HCT116 (cell line): ENCODE measurements at regions not wholly inside any gene's neighbourhood (a gene's known extent, or its start where the extent isn't known, plus 50 kb on each side); places are given as distances from the start of the nearest gene placed in this dataset.
"Not testable (repeated sequence)": the region's sequence is repeated elsewhere in the genome, so short reads cannot be mapped to it uniquely, and the experiment has no call there.

Source experiments
- ATAC-seq: fragments of 200-7000 bp; cut with Tn5 transposase; 2 replicates; pipeline ENCODE4 v1.9.1; 2020; ENCODE audit warnings: mild to moderate bottlenecking, moderate library complexity
- BruUV-seq: library from RNA; stranded (reverse); fragments of 400-500 nt; replicated peaks from 2 replicates; lab custom pipeline; 2021; lab: Mats Ljungman, UMichigan
- CTCF ChIA-PET: fragments of 300-600 bp; sonication (Branson Sonifier 250); formaldehyde crosslinking; loops from one replicate; lab custom pipeline; 2021; ENCODE audit warnings: antibody characterized with exemption; lab: Charles Lee
- POLR2A ChIA-PET: fragments of 300-600, 350-600 bp; sonication (Branson Sonifier 250); formaldehyde crosslinking; loops from one replicate; lab custom pipeline; 2021; ENCODE audit warnings: antibody characterized with exemption; lab: Charles Lee
- RAD21 ChIA-PET, 2 experiments: fragments of 300-600 bp; sonication (Branson Sonifier 250); formaldehyde crosslinking; loops; one replicate each; lab custom pipeline; 2023; ENCODE audit warnings: low total read pairs in 2 of 2; ENCODE audit not compliant: uncharacterized antibody in 2 of 2, unreplicated experiment in 2 of 2, low non-redundant PET in 1 of 2; lab: Charles Lee
- DNase-seq: peaks from one replicate; pipeline ENCODE4 v3.0.0-alpha.2; 2010; ENCODE audit warnings: low read depth, low spot score
- H2AFZ ChIP-seq: fragments of 200-600 bp; shearing (Covaris generic), sonication (generic); 2 replicates; pipeline ENCODE4 v1.6.1; 2017; ENCODE audit warnings: low read depth, mixed run types, mixed read lengths, antibody characterized with exemption, low read length; ENCODE audit not compliant: poor library complexity, severe bottlenecking
- H3K27ac ChIP-seq: 2 replicates; pipeline ENCODE4 v1.5.1; 2012; ENCODE audit warnings: low read depth, low read length
- H3K27me3 ChIP-seq: fragments of 200-600 bp; sonication (generic); 2 replicates; pipeline ENCODE4 v1.6.1; 2016; ENCODE audit warnings: mixed run types, low read length, mixed read lengths; ENCODE audit not compliant: insufficient read depth
- H3K36me3 ChIP-seq, 2 experiments: fragments of 200-500 bp in 1 of 2; fragments of 200-600 bp in 1 of 2; sonication (Bioruptor generic) in 1 of 2; sonication (generic) in 1 of 2; 2 replicates each; pipeline versions ENCODE4 v1.5.1 to v1.6.1; 2014 to 2016; ENCODE audit warnings: low read length in 2 of 2, inconsistent platforms in 1 of 2, mixed read lengths in 1 of 2, mixed run types in 1 of 2; ENCODE audit not compliant: insufficient read depth in 2 of 2, control insufficient read depth in 1 of 2
- H3K4me1 ChIP-seq, 2 experiments: fragments of 200-600 bp in 1 of 2; sonication (generic) in 1 of 2; 2 replicates each; pipeline versions ENCODE4 v1.5.1 to v1.6.1; 2012 to 2017; ENCODE audit warnings: low read length in 2 of 2, inconsistent platforms in 1 of 2, mild to moderate bottlenecking in 1 of 2, mixed read lengths in 1 of 2, mixed run types in 1 of 2, moderate library complexity in 1 of 2; ENCODE audit not compliant: insufficient read depth in 2 of 2, control insufficient read depth in 1 of 2
- H3K4me2 ChIP-seq: fragments of 200-600 bp; sonication (generic); 2 replicates; pipeline ENCODE4 v1.6.1; 2017; ENCODE audit warnings: mixed run types, low read length, mixed read lengths
- H3K4me3 ChIP-seq, 2 experiments: fragments of 200-600 bp in 1 of 2; sonication (generic) in 1 of 2; replicated peaks in 1 of 2; 2 replicates each; pipeline ENCODE4 v1.5.1; 2011 to 2016; ENCODE audit warnings: low read length in 2 of 2, control low read depth in 1 of 2, low read depth in 1 of 2, mild to moderate bottlenecking in 1 of 2, mixed read lengths in 1 of 2, mixed run types in 1 of 2
- H3K79me2 ChIP-seq: fragments of 200-600 bp; sonication (generic); 2 replicates; pipeline ENCODE4 v1.6.1; 2017; ENCODE audit warnings: mild to moderate bottlenecking, mixed run types, low read length, moderate library complexity, mixed read lengths; ENCODE audit not compliant: insufficient read depth
- H3K9ac ChIP-seq: fragments of 200-600 bp; sonication (generic); 2 replicates; pipeline ENCODE4 v1.6.1; 2016; ENCODE audit warnings: low read length, mixed read lengths
- H3K9me2 ChIP-seq: fragments of 200-600 bp; sonication (generic), shearing (Covaris generic); 2 replicates; pipeline ENCODE4 v1.6.1; 2017; ENCODE audit warnings: mixed run types, mild to moderate bottlenecking, moderate library complexity; ENCODE audit not compliant: insufficient read depth
- H3K9me3 ChIP-seq, 2 experiments: fragments of 200-500 bp in 1 of 2; fragments of 200-600 bp in 1 of 2; sonication (Bioruptor generic) in 1 of 2; sonication (generic) in 1 of 2; 2 replicates each; pipeline ENCODE4 v1.6.1; 2014 to 2017; ENCODE audit warnings: low read length in 2 of 2, mixed read lengths in 2 of 2, inconsistent platforms in 1 of 2, low read depth in 1 of 2, mild to moderate bottlenecking in 1 of 2, mixed run types in 1 of 2, moderate library complexity in 1 of 2; ENCODE audit not compliant: control insufficient read depth in 1 of 2, insufficient read depth in 1 of 2
- H4K20me1 ChIP-seq: fragments of 200-600 bp; sonication (generic), shearing (Covaris generic); 2 replicates; pipeline ENCODE4 v1.6.1; 2017; ENCODE audit warnings: mixed run types, mild to moderate bottlenecking, moderate library complexity; ENCODE audit not compliant: insufficient read depth
- CEBPB ChIP-seq: IDR thresholded peaks from 2 replicates; pipeline ENCODE4 v1.6.1; 2012; ENCODE audit warnings: low read depth
- EGR1 ChIP-seq: IDR thresholded peaks from 2 replicates; pipeline ENCODE4 v1.6.1; 2012; ENCODE audit warnings: low read depth
- EZH2 ChIP-seq: fragments of 200-600 bp; sonication (generic); IDR thresholded peaks from 2 replicates; pipeline ENCODE4 v1.6.1; 2017; ENCODE audit warnings: antibody characterized with exemption, mixed run types
- EZH2phosphoT487 ChIP-seq: fragments of 200-600 bp; IDR thresholded peaks from 2 replicates; pipeline ENCODE4 v1.6.1; 2018; ENCODE audit warnings: antibody characterized with exemption, borderline replicate concordance
- FOSL1 ChIP-seq: IDR thresholded peaks from 2 replicates; pipeline ENCODE4 v1.6.1; 2012; ENCODE audit warnings: low read depth
- JUND ChIP-seq: IDR thresholded peaks from 2 replicates; pipeline ENCODE4 v1.6.1; 2012
- POLR2AphosphoS5 ChIP-seq: IDR thresholded peaks from 2 replicates; pipeline ENCODE4 v1.6.1; 2011; ENCODE audit warnings: mild to moderate bottlenecking, low read depth, low read length, moderate library complexity
- SP1 ChIP-seq: IDR thresholded peaks from 2 replicates; pipeline ENCODE4 v1.6.1; 2012; ENCODE audit warnings: low read depth
- SRF ChIP-seq: IDR thresholded peaks from 2 replicates; pipeline ENCODE4 v1.6.1; 2012; ENCODE audit warnings: low read depth
- ZNF274 ChIP-seq: fragments of 200-500 bp; sonication (Bioruptor generic); IDR thresholded peaks from 2 replicates; pipeline ENCODE4 v1.6.1; 2014; ENCODE audit warnings: mild to moderate bottlenecking, low read depth, low read length, inconsistent platforms
- intact Hi-C: fragments of 100-400 bp; cut with micrococcal nuclease; formaldehyde crosslinking; loops from 2 replicates; pipeline ENCODE4 v1.10.0; 2022
- TF ChIP-seq, protein P1 (sequence below): IDR thresholded peaks from 2 replicates; pipeline ENCODE4 v1.6.1; 2012
- TF ChIP-seq, protein P2 (sequence below): IDR thresholded peaks from 2 replicates; pipeline ENCODE4 v1.6.1; 2012; ENCODE audit warnings: low read depth
- TF ChIP-seq, protein P3 (sequence below): IDR thresholded peaks from 2 replicates; pipeline ENCODE4 v1.6.1; 2011; ENCODE audit warnings: mild to moderate bottlenecking, low read length, moderate library complexity; ENCODE audit not compliant: insufficient replicate concordance; ENCODE audit errors: extremely low read depth
- TF ChIP-seq, protein P4 (sequence below), 3 experiments: fragments of 200-600 bp in 1 of 3; sonication (generic) in 1 of 3; IDR thresholded peaks in 2 of 3; conservative IDR thresholded peaks in 1 of 3; 2 replicates each; pipeline ENCODE4 v1.5.1; 2012 to 2017; ENCODE audit warnings: low read depth in 2 of 3, low read length in 2 of 3, antibody characterized with exemption in 1 of 3, borderline replicate concordance in 1 of 3, control low read depth in 1 of 3, mild to moderate bottlenecking in 1 of 3, mixed read lengths in 1 of 3, mixed run types in 1 of 3, moderate library complexity in 1 of 3; ENCODE audit not compliant: insufficient read depth in 1 of 3

- H3K9me2 ChIP-seq, H3K9me3 ChIP-seq, H3K4me3 ChIP-seq, ATAC-seq, H4K20me1 ChIP-seq, DNase-seq, POLR2A ChIA-PET, H3K27ac ChIP-seq, H3K9ac ChIP-seq, intact Hi-C loops, H3K36me3 ChIP-seq, H2AFZ ChIP-seq, H3K4me1 ChIP-seq, CTCF ChIA-PET, H3K79me2 ChIP-seq, BruUV-seq, RAD21 ChIA-PET, H3K4me2 ChIP-seq, H3K27me3 ChIP-seq: not testable (repeated sequence)
These were observed 431.6 kb downstream of the GBE1 start for GRCh38 chr3:81329835-81330234.

DNA sequence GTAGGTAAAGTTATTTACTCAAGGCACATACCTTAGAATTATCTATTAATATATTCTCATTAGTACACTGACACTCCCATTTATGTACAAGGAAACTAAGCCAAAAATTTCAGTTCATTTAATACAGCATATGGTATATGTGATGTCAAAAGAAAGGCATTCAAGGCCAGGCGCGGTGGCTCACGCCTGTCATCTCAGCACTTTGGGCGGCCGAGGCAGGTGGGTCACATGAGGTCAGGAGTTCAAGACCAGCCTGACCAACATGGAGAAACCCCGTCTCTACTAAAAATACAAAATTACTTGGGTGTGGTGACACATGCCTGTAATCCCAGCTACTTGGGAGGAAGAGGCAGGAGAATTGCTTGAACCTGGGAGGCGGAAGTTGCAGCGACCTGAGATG, 435.2 kb downstream of the GBE1 start:
- H3K27me3 ChIP-seq: no peaks in the 10 kb centered on the region
- DNase-seq (no peak), ATAC-seq (no peak)
- H2AFZ ChIP-seq: no peak overlapping the region
- BruUV-seq: no TSS peak
- no peak overlapping the region for H3K4me2 ChIP-seq
- H3K9ac ChIP-seq: no peak overlapping the region
- no peak overlapping the region for H3K4me3 ChIP-seq
- no peaks in the 10 kb centered on the region for H3K9me3 ChIP-seq
- H3K4me1 ChIP-seq: no peaks in the 10 kb centered on the region
- H4K20me1 ChIP-seq: no peaks in the 10 kb centered on the region
- CTCF ChIA-PET: no interaction called here
- no peaks in the 10 kb centered on the region for H3K9me2 ChIP-seq
- POLR2A ChIA-PET: no interaction called here
- RAD21 ChIA-PET: no interaction called here
- H3K36me3 ChIP-seq: no peaks in the 10 kb centered on the region
- intact Hi-C loops: no loop called here
- no peak overlapping the region for H3K27ac ChIP-seq
- H3K79me2 ChIP-seq: no peaks in the 10 kb centered on the region
- TF ChIP-seq EZH2 (no peak), POLR2AphosphoS5 (no peak), FOSL1 (no peak), ZNF274 (no peak), SP1 (no peak), SRF (no peak), EZH2phosphoT487 (no peak), CEBPB (no peak), EGR1 (no peak), JUND (no peak)
- TF ChIP-seq, protein P1, sequence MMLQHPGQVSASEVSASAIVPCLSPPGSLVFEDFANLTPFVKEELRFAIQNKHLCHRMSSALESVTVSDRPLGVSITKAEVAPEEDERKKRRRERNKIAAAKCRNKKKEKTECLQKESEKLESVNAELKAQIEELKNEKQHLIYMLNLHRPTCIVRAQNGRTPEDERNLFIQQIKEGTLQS: no peak
- TF ChIP-seq, protein P2, sequence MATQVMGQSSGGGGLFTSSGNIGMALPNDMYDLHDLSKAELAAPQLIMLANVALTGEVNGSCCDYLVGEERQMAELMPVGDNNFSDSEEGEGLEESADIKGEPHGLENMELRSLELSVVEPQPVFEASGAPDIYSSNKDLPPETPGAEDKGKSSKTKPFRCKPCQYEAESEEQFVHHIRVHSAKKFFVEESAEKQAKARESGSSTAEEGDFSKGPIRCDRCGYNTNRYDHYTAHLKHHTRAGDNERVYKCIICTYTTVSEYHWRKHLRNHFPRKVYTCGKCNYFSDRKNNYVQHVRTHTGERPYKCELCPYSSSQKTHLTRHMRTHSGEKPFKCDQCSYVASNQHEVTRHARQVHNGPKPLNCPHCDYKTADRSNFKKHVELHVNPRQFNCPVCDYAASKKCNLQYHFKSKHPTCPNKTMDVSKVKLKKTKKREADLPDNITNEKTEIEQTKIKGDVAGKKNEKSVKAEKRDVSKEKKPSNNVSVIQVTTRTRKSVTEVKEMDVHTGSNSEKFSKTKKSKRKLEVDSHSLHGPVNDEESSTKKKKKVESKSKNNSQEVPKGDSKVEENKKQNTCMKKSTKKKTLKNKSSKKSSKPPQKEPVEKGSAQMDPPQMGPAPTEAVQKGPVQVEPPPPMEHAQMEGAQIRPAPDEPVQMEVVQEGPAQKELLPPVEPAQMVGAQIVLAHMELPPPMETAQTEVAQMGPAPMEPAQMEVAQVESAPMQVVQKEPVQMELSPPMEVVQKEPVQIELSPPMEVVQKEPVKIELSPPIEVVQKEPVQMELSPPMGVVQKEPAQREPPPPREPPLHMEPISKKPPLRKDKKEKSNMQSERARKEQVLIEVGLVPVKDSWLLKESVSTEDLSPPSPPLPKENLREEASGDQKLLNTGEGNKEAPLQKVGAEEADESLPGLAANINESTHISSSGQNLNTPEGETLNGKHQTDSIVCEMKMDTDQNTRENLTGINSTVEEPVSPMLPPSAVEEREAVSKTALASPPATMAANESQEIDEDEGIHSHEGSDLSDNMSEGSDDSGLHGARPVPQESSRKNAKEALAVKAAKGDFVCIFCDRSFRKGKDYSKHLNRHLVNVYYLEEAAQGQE: no peak
- TF ChIP-seq, protein P3, sequence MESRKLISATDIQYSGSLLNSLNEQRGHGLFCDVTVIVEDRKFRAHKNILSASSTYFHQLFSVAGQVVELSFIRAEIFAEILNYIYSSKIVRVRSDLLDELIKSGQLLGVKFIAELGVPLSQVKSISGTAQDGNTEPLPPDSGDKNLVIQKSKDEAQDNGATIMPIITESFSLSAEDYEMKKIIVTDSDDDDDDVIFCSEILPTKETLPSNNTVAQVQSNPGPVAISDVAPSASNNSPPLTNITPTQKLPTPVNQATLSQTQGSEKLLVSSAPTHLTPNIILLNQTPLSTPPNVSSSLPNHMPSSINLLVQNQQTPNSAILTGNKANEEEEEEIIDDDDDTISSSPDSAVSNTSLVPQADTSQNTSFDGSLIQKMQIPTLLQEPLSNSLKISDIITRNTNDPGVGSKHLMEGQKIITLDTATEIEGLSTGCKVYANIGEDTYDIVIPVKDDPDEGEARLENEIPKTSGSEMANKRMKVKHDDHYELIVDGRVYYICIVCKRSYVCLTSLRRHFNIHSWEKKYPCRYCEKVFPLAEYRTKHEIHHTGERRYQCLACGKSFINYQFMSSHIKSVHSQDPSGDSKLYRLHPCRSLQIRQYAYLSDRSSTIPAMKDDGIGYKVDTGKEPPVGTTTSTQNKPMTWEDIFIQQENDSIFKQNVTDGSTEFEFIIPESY: no peak
- TF ChIP-seq, protein P4, sequence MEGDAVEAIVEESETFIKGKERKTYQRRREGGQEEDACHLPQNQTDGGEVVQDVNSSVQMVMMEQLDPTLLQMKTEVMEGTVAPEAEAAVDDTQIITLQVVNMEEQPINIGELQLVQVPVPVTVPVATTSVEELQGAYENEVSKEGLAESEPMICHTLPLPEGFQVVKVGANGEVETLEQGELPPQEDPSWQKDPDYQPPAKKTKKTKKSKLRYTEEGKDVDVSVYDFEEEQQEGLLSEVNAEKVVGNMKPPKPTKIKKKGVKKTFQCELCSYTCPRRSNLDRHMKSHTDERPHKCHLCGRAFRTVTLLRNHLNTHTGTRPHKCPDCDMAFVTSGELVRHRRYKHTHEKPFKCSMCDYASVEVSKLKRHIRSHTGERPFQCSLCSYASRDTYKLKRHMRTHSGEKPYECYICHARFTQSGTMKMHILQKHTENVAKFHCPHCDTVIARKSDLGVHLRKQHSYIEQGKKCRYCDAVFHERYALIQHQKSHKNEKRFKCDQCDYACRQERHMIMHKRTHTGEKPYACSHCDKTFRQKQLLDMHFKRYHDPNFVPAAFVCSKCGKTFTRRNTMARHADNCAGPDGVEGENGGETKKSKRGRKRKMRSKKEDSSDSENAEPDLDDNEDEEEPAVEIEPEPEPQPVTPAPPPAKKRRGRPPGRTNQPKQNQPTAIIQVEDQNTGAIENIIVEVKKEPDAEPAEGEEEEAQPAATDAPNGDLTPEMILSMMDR (IDR thresholded peaks at IDR 0.05 in 2 of 3, conservative IDR thresholded peaks at IDR 0.05 in 1 of 3; ENCODE audit: borderline replicate concordance in 1 of 3, insufficient read depth in 1 of 3, low read depth in 2 of 3, low read length in 2 of 3): no peak
